GM19438 (cell line): ENCODE measurements at regions not wholly inside any gene's neighbourhood (a gene's known extent, or its start where the extent isn't known, plus 50 kb on each side); places are given as distances from the start of the nearest gene placed in this dataset.
"Not testable (repeated sequence)": the region's sequence is repeated elsewhere in the genome, so short reads cannot be mapped to it uniquely, and the experiment has no call there.

Source experiments
- ATAC-seq: cut with Tn5 transposase; IDR thresholded peaks from one replicate; pipeline ENCODE4 v1.9.1; 2021; ENCODE audit warnings: low read depth; ENCODE audit not compliant: unreplicated experiment

DNA sequence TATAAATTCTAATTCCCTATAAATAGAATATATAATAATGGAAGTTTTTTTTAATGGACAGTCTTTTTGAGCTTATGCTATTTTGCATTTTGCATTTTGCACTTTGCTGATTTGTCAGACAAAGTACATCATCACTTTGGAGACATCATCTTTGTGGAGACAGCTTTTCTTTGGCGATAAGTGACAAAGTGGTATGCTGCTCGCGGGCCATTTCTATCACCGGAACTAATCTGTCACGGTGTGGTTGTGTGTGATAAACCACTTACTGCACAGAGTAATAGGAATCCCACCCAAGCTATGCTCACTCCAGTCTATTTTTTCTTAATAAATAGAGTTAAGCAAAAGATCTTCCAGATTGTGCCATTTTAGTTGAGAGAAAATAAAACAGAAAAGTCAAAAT, 133.1 kb downstream of the MACIR start:
- ATAC-seq = no peak

DNA sequence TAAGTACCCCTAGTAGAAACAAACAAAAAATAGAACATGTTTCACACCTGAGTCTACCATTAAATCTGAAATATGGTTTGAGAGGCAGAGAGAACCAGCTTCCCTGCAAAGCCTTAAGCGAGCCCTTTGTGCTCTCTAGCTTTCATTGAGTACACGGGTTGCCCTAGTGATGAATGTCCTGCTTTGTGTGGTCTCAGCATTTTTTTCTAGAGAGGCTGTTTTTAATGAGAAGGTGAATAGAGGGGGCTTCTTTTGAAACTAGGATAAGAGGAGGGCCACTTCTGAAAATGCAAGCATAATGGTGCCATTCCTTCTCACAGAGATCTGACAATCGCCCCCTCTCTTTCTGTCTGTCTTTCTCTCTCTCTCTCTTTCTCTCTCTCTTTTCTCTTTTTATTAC, 131.3 kb downstream of the MACIR start:
- no peak for ATAC-seq

DNA sequence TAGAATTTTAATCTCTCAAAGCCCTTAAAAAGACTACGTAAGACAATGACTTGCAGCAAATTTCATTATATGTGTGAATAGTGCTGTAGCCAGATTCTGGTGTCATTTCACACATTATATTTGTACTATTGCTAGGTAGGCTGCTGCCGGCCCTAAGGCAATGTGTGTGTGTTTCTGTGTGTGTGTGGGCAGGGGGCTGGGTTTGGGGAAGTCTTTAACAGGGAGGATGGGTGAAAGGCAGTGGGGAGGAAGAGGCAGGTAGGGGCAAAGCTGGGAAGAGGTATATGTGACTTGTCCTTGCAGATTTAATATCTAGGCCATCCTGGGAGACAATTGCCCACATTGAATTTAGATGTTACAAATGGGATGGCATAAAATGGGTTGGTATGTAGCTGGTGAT, 130.8 kb downstream of the MACIR start:
- ATAC-seq = no peak

DNA sequence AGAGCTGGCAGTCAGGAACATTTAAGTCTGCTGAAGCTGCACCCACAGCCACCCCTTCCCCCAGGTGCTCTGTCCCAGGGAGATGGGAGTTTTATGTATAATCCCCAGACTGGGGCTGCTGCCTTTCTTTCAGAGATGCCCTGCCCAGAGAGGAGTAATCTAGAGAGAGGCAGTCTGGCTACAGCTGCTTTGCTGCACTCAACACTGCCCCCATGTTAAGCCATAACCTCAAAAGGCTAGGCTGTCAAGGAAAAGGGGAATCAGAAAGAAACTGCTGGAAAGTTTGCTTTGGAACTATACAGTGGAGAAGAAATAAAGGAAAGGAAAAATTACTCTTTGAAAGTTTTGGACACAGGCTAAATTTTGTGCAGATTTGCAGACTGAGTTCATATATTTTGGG, 127.2 kb downstream of the MACIR start:
- no peak for ATAC-seq

DNA sequence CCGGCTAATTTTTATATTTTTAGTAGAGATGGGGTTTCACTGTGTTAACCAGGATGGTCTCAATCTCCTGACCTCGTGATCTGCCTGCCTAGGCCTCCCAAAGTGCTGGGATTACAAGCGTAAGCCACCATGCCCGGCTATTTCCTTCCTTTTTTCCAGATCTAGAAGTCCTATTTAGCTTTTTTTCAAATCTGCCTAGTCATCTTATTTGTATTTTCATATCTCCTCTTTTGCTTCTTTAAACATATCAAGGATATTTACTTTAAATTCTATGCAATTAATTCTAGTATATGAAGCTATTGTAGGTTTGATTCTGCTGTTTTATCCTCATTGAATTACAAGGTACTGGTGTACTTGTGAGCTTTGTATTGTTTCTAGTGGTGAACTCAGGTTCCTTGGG, 119.1 kb downstream of the MACIR start:
- ATAC-seq = not testable (repeated sequence)

DNA sequence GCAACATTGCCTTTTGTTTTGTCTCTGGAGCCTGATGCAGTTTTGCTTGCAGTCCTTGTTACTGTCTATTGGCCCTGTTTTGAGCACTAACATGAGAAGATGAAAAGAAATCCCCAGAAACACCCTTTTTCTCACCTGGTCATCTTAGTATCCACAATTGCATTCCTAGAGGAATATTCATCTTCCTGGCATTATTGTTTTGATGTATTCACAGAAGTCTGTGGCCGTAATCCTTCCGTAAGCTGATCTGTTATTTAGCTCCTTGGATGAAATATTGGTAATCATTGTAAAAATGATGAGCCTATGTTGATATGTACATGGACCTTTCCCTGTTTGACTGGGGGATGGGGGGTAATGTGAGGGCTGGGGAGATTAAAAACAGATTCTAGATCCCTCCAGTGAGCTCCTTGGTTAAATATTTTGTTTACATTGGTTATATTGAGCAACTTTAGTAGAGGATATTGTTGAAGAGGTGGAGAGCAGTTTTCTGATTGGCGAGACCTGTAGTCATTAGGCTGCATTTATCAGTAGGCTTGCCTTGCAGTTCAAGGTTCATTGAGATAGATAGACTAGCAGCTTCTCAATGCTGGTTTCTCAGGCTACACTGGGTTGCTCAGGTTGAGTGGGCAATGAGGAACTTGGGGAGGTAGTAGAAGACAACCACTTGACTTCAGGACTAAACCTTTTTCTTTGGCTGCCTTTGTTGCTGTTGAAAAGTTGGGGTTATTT, 117.5 kb downstream of the MACIR start:
- no peak for ATAC-seq

DNA sequence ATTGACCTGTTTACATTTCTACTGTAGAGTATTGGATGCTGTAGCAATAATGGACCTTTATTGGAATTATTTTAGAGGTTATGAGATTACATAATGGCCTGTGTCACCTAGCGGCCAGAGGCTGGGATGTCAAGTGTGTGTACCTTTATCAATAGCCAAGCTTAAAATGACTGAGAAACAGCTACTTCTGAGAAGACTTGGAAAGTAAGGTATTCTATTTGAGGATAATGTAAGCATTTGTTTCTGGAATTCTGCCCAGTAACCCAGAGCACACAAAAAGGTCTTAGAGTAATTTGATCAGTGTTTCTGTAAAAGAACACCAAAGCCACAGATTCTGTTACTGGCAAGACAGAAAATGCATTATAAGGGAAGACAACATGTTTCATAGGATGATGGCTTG, 116.8 kb downstream of the MACIR start:
- ATAC-seq = no peak

DNA sequence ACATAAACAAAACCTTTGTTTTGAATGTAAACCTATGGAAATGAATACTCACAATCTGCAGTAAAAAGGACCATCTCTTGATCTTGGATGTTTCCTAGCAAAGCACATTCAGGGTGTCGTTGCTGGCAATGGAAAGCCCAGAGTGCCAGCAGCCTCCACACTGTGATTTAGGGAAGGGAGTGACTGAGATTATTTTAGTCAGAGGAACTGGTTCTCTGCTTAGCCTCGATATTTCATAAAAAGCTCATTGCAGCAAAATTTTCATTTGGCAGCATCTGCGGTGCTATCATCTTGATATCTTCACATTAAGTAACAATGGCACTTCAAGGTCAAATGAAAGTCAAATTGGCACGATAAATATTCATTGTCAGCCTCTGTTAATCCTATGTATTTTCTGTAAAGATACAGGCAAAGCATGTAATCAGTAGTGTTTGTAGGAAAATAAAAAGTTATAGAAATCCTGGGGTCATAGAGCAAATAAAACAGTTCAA, 116.0 kb downstream of the MACIR start:
- ATAC-seq = no peak

DNA sequence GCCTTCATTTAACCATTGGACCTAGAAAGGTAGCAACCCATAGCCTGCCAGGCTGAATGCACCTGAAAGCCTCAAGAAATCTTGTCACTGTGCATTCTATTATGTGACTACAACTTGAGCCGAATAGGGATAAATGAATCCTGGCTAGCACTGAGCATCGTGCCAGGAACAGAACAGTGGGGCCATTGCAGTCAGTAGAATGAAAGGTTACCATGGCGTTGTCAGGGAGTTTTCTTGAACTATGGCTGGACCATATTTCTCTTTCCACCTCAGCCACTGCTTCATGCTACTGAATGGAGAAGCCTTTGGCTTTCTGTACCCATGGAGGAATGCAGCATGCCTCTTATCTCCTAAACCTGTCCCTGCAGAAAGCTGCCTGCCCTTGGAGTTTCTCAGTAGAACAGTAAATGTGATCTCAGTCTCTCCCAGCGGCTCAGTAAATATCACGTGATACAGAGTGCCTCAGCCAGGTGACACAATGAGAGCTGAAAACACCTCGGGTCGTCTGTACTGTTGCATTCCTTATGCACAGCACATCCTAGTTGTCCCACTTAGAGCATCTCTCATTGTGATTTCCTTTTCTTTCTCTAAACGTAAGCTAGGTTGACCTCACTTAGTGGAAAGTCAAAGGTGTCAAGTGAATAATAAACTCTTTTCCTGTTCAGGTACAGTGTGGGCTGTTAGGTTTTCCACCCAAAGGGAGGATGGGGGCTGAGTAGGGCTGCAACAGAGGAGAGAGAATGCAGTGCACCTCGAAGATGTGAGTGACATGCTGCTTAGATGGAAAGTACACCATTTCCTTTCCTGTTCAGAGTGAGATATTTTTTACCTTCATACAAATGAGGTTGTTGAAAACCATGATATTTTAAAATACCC, 115.3 kb downstream of the MACIR start:
- ATAC-seq = no peak

DNA sequence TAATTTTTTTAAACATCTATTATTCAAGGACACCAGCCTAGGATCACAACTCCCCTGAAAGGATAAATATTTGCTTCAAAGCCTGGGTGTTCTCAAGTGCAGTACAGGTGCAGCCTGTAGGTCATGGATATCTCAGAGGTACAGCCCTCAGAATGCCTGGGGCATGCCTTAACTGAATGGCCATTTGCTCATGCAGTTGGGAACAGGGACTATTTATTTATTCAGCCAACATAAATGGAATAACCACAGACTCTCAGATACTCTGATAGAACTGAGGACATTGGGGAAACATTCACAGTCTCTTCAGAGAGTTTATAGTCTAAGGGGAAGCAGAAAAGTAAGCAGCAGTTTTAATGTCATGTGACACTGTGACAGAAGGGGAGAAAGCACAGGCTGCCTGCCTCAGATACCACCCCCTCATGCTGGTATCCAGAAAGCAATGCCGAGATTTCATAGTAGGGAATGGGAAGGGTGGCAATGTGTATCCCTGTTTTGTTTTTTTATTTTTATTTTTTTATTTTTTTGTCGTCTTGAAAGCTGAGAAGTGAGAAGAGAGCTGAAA, 112.6 kb downstream of the MACIR start:
- ATAC-seq = no peak

DNA sequence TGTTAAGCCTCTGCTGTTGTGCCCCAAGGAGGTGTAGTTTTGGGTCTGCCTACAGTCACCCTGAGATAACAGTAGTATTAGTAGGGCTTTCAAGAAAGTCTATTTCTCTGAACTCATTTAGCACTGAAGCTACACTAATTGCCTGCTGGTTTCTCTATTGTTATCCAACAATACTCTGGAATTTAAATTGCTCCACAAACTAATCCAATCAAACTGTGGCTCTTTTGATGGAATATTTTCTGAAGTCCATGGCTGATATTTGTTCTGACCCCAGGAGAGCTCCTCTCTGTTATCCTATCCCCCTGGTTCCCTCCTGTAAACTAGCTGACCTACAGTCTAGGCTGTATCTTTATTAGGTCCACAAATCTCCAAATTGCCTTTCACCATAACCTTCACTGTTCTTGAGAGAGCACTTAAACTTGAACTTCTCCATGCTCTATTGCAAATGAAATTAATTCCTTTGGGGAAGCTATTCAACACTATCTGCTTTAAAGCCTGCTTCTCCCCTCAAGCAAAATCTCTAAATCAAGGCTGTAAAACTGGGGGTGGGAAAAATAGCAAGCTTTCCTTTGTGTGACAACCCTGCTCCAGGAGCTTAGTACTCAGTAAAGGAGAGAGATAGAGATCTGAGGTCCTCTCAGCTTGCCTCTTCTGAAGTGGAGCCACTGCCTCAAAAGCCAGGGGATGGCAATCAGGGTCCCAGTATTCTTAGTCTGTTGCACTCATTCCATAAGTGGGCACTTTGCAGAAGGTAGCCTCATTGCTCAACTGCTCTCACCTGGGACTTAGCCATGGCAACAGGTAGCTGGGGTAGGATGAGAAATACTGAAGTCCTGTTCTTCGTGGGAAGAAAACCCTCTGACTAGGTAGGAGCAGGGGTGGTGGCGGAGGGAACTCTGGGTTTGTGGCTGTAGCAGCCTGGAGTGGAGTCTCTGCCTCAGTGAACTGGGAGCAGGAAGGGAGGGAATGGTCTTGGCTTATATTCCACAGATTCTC, 110.9 kb downstream of the MACIR start:
- ATAC-seq = no peak

DNA sequence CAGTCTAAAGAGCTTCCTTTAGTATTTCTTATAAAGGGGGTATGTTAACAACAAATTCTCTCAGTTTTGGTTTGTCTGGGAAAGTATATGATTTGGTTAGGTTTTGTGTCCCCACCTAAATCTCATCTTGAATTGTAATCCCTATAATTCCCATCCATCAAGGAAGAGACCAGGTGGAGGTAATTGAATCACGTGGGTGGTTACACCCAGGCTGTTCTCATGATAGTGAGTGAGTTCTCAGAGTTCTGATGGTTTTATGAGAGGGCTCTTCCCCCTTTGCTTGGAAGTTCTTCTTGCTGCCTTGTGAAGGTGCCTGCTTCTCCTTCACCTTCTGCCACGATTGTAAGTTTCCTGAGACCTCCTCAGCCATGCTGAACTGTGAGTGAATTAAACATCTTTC, 109.1 kb downstream of the MACIR start:
- ATAC-seq = no peak

DNA sequence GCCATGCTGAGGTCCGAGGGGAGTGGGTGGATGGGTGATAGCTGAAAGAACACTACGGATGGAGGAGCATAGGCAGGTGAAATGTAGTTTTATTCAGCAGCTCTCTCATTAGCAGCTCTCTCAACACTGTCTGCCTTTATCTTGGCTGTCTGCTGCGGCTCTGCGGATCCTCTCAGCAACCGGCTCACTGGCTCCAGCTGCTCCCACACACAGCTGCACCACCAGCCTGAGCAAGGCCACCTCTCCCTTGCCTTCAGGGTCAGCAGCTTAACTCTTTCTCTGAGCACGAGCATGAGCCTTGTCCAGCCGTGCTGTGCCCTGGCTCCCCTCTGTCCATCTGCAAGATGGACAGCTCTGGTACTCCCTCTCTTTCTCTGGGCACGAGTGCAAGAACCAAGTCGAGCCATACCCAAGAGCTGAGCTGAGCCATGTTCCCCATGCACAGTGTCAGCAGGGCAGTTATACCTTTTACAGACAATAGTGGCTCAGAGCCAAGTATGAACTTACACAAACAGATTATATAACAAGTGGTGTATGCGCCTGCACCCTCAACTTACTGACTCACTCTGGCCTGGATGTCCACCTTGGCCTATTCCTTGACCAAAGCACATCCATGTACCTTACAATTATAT, 108.5 kb downstream of the MACIR start:
- ATAC-seq = no peak

DNA sequence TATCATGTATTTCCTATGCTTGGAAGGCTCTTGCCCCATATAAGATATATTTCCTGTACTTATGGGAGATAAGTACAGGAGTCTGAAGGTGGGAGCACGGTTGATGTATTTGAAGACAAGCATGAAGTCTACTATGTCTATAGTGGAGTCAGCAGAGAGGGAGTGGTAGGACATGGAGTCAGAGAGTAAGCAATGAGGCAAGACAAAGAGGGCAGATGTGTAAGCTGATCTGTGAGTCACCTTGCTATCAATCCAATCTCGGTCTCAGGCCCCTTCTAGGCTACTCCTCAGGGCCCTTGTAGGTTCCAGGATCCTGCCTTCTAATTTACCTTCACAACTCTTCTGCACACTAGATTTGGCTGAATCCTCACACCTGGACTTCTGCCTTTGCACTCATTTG, 105.5 kb downstream of the MACIR start:
- no peak for ATAC-seq

DNA sequence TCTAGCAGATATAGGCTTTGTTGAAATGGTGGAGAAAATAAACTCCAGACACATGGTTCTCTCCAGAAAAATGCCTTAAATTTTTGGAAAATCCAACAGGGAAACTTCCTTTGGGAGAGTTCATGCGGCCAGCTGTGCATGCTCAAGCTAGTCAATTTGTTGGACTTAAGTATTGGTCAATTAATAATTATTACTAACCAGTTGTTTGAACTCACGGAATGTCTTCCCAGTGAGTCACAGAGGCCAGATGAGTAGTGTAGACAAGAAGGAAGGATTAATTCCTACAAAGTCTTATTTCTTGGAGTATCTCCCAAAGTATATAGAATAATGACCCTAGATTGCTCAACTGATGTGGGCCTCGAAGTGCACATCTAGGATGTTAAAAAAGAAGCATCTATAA, 103.6 kb downstream of the MACIR start:
- no peak for ATAC-seq

DNA sequence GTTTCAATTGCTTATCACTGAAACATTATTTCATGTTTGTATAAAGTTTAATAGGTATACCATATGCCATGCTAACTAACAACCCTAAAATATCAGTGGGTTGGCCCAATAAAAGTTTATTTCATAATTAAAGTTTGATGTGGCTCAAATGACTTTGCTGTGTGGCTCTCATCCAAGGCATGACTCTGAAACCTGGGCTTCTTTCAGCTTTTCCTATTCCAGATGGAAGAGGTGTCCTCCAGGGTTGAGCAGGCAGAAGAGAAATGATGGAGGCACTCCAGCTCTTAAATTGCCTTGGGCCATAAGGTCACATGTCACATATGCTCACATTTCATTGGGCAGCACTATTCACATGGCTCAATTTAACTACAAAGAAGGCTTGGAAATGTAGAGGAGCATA, 101.9 kb downstream of the MACIR start:
- ATAC-seq = no peak

DNA sequence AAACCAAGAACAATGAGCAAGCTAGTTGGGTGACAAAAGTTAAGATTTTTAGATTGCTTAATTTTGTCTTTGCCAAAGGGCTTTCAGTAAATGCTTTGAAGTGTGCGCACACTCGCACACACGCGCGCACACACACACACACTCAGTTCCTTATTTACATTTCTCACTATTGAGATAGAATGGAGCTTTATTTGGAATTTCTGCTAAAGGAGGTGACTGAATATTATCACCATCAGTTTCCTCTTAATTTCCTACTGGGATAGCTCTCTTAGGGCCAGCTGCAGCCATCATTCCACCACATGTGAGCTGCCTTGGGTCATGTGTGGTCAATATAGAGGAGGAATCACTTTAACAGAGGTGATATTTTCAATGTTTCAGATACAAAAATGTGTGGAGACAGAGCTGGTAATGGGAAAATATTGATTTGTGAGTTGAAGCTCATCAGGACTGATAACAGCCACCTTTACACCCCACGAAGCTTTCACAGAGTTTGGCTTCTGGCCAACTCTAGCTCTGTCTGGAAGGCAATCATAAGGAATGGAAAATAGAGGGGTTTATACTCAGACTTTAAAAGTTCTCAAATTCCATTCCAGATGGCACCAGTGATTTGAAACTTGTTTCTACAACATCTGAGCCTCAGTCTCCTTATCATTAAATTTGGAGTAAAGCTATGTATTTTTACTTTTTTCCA, 99.9 kb downstream of the MACIR start:
- ATAC-seq = no peak

DNA sequence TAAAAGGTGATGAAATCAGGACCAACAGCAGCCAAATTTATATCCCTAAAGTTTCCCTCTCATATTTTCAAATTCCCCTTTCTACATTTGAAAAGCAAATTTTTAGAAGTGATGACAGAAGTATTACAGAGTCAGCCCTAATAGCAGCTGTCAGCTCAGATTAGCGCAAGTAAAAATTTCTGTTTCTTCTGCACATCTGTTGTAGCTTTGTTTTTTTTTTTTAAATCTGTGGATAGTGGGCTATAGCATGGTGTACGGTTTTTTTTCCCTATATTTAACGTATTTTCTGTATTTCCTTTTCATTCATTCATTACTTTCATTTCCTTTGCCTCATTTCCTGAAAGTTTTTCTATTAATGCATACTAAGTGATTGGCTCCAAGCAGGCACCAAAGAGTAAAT, 99.1 kb downstream of the MACIR start:
- no peak for ATAC-seq

DNA sequence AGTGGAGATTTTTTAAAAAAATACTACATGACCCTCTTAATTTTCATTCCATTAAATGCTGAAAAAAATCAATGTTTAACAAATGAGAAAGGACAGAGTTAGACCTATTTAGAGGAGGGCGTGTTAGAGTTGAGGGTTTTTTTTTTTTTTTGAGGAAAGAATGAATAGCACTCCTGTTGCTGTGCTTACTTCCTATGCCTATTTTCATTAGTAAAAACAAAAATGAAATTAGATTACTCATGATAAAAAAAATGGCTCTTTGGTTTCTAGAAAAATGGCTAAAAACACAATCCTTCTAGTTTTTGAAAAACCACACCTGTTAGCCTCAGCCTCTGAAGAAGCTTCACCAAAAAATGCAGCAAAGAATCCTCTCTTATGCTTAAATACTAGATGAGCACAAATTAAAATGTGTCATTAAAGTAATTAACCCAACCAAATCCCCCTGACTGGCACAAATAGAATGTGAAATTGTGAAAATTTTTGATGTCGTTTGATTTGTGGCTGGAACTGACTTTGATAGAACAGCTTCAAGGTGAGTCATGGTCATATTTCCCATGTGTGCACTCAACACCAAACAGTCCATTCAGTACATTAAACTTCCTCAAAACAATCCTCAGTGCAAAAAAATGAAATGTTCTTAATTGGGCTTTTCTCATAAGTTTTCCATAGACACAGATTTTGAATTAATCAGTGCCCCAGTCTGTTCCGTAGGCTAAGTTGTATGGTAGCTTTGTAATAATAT, 98.0 kb downstream of the MACIR start:
- no peak for ATAC-seq
